Right lobe of liver (tissue), 4 donors: ENCODE measurements at regions not wholly inside any gene's neighbourhood (a gene's known extent, or its start where the extent isn't known, plus 50 kb on each side); places are given as distances from the start of the nearest gene placed in this dataset.

Source experiments
- POLR2A ChIP-seq: fragments of 450-650 bp; IDR thresholded peaks from one replicate; pipeline ENCODE4 v1.6.1; 2017; ENCODE audit warnings: antibody characterized with exemption, mild to moderate bottlenecking
- TF ChIP-seq, protein P1 (sequence below), 4 donors: fragments of 200-600 bp in 3 of 4; fragments of 450-650 bp in 1 of 4; IDR thresholded peaks; one replicate each; pipeline versions ENCODE4 v1.5.1 to v1.8.0; 2016 to 2022; ENCODE audit warnings: antibody characterized with exemption in 4 of 4, mild to moderate bottlenecking in 2 of 4
- donor health status: DM: no; HTN: no; CAD: no.
- donor health status: DM: no; HTN: no; CAD: no.
- donor health status: DM: no; HTN: yes; CAD: no.

DNA sequence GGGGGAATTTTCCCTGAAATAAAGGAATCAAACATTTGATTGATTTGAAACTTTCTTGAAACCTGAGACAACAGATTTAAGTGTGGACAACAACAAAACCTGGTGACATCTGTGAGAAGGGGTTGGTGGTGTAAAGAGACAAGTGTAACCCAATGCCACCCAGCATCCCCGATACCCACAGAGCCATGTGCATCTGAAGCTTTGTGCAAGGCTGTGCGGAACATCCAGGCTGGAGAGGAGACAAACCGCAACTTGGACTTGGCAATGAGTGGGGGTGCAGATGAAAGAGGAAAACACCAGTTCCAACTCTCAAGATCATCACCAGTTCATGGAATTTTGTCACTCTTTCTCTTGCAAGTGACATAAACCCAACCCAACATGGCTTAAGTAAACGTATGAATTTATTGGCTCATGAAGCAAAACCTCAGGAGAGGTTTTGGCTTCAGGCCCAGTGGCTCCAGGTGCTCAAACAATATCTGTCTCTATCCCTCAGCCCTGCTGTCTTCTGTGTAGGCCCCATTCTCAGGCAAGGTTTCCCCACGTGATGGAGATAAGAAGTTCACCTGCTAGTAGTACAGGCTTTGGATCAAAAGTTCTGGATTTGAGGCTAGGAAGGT, 55.2 kb upstream of the NTF3 start:
- TF ChIP-seq, protein P1, sequence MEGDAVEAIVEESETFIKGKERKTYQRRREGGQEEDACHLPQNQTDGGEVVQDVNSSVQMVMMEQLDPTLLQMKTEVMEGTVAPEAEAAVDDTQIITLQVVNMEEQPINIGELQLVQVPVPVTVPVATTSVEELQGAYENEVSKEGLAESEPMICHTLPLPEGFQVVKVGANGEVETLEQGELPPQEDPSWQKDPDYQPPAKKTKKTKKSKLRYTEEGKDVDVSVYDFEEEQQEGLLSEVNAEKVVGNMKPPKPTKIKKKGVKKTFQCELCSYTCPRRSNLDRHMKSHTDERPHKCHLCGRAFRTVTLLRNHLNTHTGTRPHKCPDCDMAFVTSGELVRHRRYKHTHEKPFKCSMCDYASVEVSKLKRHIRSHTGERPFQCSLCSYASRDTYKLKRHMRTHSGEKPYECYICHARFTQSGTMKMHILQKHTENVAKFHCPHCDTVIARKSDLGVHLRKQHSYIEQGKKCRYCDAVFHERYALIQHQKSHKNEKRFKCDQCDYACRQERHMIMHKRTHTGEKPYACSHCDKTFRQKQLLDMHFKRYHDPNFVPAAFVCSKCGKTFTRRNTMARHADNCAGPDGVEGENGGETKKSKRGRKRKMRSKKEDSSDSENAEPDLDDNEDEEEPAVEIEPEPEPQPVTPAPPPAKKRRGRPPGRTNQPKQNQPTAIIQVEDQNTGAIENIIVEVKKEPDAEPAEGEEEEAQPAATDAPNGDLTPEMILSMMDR (IDR thresholded peaks at IDR 0.05) = no peak
- TF ChIP-seq POLR2A = no peak
